Trophoblast cell (in vitro differentiated cells and primary cell): ENCODE measurements at regions not wholly inside any gene's neighbourhood (a gene's known extent, or its start where the extent isn't known, plus 50 kb on each side); places are given as distances from the start of the nearest gene placed in this dataset.

Experiments
- DNase-seq, 2 donors: peaks; one replicate each; pipeline ENCODE4 v3.0.0-alpha.2; 2016
- H2AFZ ChIP-seq: 2 replicates; pipeline ENCODE4 v1.6.1; 2013; ENCODE audit warnings: low read length, moderate library complexity, mild to moderate bottlenecking; ENCODE audit not compliant: insufficient read depth, poor library complexity
- H2AK5ac ChIP-seq: 2 replicates; pipeline ENCODE4 v1.6.1; 2013; ENCODE audit warnings: mild to moderate bottlenecking, low read length
- H2BK120ac ChIP-seq: 2 replicates; pipeline ENCODE4 v1.6.1; 2013; ENCODE audit warnings: low read length, mild to moderate bottlenecking, moderate library complexity; ENCODE audit not compliant: insufficient read depth, poor library complexity
- H2BK12ac ChIP-seq: 2 replicates; pipeline ENCODE4 v1.6.1; 2013; ENCODE audit warnings: mild to moderate bottlenecking, low read length, moderate library complexity
- H2BK5ac ChIP-seq: 2 replicates; pipeline ENCODE4 v1.6.1; 2013; ENCODE audit warnings: low read length, low read depth, moderate library complexity, mild to moderate bottlenecking; ENCODE audit not compliant: poor library complexity
- H3K14ac ChIP-seq: 2 replicates; pipeline ENCODE4 v1.6.1; 2013; ENCODE audit warnings: mild to moderate bottlenecking, low read length
- H3K18ac ChIP-seq: 2 replicates; pipeline ENCODE4 v1.6.1; 2013; ENCODE audit warnings: mild to moderate bottlenecking, low read length
- H3K23ac ChIP-seq: 2 replicates; pipeline ENCODE4 v1.6.1; 2013; ENCODE audit warnings: low read length
- H3K27ac ChIP-seq: 2 replicates; pipeline ENCODE4 v1.5.1; 2013; ENCODE audit warnings: low read depth, mild to moderate bottlenecking, inconsistent platforms, low read length, moderate library complexity
- H3K27me3 ChIP-seq: 2 replicates; pipeline ENCODE4 v1.6.1; 2013; ENCODE audit warnings: inconsistent platforms, mild to moderate bottlenecking, low read length, moderate library complexity; ENCODE audit not compliant: insufficient read depth
- H3K36me3 ChIP-seq, 2 experiments: 1 replicate in 1 of 2; 2 replicates in 1 of 2; pipeline ENCODE4 v1.6.1; 2013; ENCODE audit warnings: low read length in 2 of 2, mild to moderate bottlenecking in 2 of 2, moderate library complexity in 1 of 2; ENCODE audit not compliant: insufficient read depth in 2 of 2, control insufficient read depth in 1 of 2
- H3K4ac ChIP-seq: 2 replicates; pipeline ENCODE4 v1.6.1; 2013; ENCODE audit warnings: low read depth, mild to moderate bottlenecking, low read length, moderate library complexity
- H3K4me1 ChIP-seq, 2 experiments: 1 replicate in 1 of 2; 2 replicates in 1 of 2; pipeline ENCODE4 v1.6.1; 2013; ENCODE audit warnings: low read length in 2 of 2, mild to moderate bottlenecking in 2 of 2, moderate library complexity in 1 of 2; ENCODE audit not compliant: insufficient read depth in 2 of 2, control insufficient read depth in 1 of 2
- H3K4me2 ChIP-seq: 2 replicates; pipeline ENCODE4 v1.6.1; 2013; ENCODE audit warnings: inconsistent platforms, mild to moderate bottlenecking, low read length, moderate library complexity
- H3K4me3 ChIP-seq: 2 replicates; pipeline ENCODE4 v1.5.1; 2013; ENCODE audit warnings: mild to moderate bottlenecking, low read depth, low read length, inconsistent platforms
- H3K79me1 ChIP-seq: one replicate; pipeline ENCODE4 v1.6.1; 2013; ENCODE audit warnings: low read length
- H3K79me2 ChIP-seq: 2 replicates; pipeline ENCODE4 v1.6.1; 2013; ENCODE audit warnings: low read length, mild to moderate bottlenecking; ENCODE audit not compliant: control insufficient read depth, insufficient read depth, poor library complexity
- H3K9ac ChIP-seq: 2 replicates; pipeline ENCODE4 v1.6.1; 2013; ENCODE audit warnings: mild to moderate bottlenecking, low read length
- H3K9me3 ChIP-seq: 2 replicates; pipeline ENCODE4 v1.6.1; 2013; ENCODE audit warnings: low read depth, mild to moderate bottlenecking, control low read depth, inconsistent platforms, low read length; ENCODE audit not compliant: insufficient read depth
- H4K12ac ChIP-seq: 2 replicates; pipeline ENCODE4 v1.6.1; 2013; ENCODE audit warnings: low read depth, mild to moderate bottlenecking, low read length, moderate library complexity
- H4K8ac ChIP-seq: 2 replicates; pipeline ENCODE4 v1.6.1; 2013; ENCODE audit warnings: low read depth, mild to moderate bottlenecking, low read length, moderate library complexity
- H4K91ac ChIP-seq: one replicate; pipeline ENCODE4 v1.6.1; 2013; ENCODE audit warnings: low read depth, mild to moderate bottlenecking, low read length, moderate library complexity
- WGBS: extraction: QIAGEN DNeasy Blood & Tissue Kit; methylation state at CpG from one replicate; pipeline ENCODE4 v1.1.7; 2013; ENCODE audit warnings: missing lambda C conversion rate; ENCODE audit not compliant: insufficient read length, insufficient coverage; ENCODE audit errors: extremely low coverage; 5-methylcytosine and 5-hydroxymethylcytosine counted together

- no peak overlapping the region for H4K12ac ChIP-seq
- peaks cover 3% of the 10 kb centered on the region for H3K9me3 ChIP-seq
- no peak overlapping the region for H3K4me3 ChIP-seq
- H3K4me2 ChIP-seq: no peak overlapping the region
- H2BK5ac ChIP-seq: no peak overlapping the region
- no peaks in the 10 kb centered on the region for H3K79me2 ChIP-seq
- no peak overlapping the region for H3K14ac ChIP-seq
- H3K27me3 ChIP-seq: peaks cover 2% of the 10 kb centered on the region
- H2BK120ac ChIP-seq: no peak overlapping the region
- H3K4me1 ChIP-seq: peaks cover 9% of the 10 kb centered on the region in 2 experiments
- no peak overlapping the region for H2AK5ac ChIP-seq
- H3K27ac ChIP-seq: no peak overlapping the region
- no peak overlapping the region for H3K9ac ChIP-seq
- H3K79me1 ChIP-seq: no peaks in the 10 kb centered on the region
- H3K36me3 ChIP-seq: no peaks in the 10 kb centered on the region
- H2AFZ ChIP-seq: no peak overlapping the region
- H4K91ac ChIP-seq: no peak overlapping the region
- WGBS: no CpG with 5 or more reads among the region's 2 CpGs
- H3K18ac ChIP-seq: no peak overlapping the region
- H2BK12ac ChIP-seq: no peak overlapping the region
- H3K23ac ChIP-seq: no peak overlapping the region
- no peak overlapping the region for H4K8ac ChIP-seq
- H3K4ac ChIP-seq: no peak overlapping the region
- peak in 1 of 2 donors; percentile 47 for DNase-seq
Measured at GRCh38 chr4:184934184-184934583, 84.1 kb upstream of the HELT start.

GRCh38 chr4:184934961-184935360 lies 83.3 kb upstream of the HELT start:
- Histone ChIP-seq H3K9me3 (peaks cover 3% of the 10 kb centered on the region), H4K12ac (no peak overlapping the region), H3K9ac (no peak overlapping the region), H3K79me1 (no peaks in the 10 kb centered on the region), H3K4me3 (no peak overlapping the region), H3K27me3 (peaks cover 2% of the 10 kb centered on the region), H3K36me3 (no peaks in the 10 kb centered on the region), H3K4ac (no peak overlapping the region), H4K91ac (no peak overlapping the region), H2BK5ac (no peak overlapping the region), H2AFZ (no peak overlapping the region), H3K14ac (no peak overlapping the region), H2AK5ac (no peak overlapping the region), H3K79me2 (no peaks in the 10 kb centered on the region), H3K4me2 (peak overlapping the region; percentile 37), H3K23ac (no peak overlapping the region), H4K8ac (no peak overlapping the region), H2BK120ac (no peak overlapping the region), H3K4me1 (peaks cover 9% of the 10 kb centered on the region in 2 experiments), H3K18ac (no peak overlapping the region), H2BK12ac (no peak overlapping the region), H3K27ac (no peak overlapping the region)
- peak; percentile 57 to 71 for DNase-seq
- no CpG with 5 or more reads among the region's 5 CpGs for WGBS

GRCh38 chr4:184936071-184936470 lies 82.2 kb upstream of the HELT start:
- no peak overlapping the region for H3K27ac ChIP-seq
- DNase-seq: no peak

GRCh38 chr4:184937030-184937710 lies 81.1 kb upstream of the HELT start:
- no peak overlapping the region for H4K12ac ChIP-seq
- no peak overlapping the region for H3K27ac ChIP-seq
- H3K4me3 ChIP-seq: no peak overlapping the region
- no peak overlapping the region for H3K4me2 ChIP-seq
- H2BK120ac ChIP-seq: no peak overlapping the region
- no peak overlapping the region for H3K14ac ChIP-seq
- H2BK5ac ChIP-seq: no peak overlapping the region
- peaks cover 3% of the 10 kb centered on the region for H3K9me3 ChIP-seq
- H3K9ac ChIP-seq: no peak overlapping the region
- no peaks in the 10 kb centered on the region for H3K36me3 ChIP-seq
- no peak overlapping the region for H3K23ac ChIP-seq
- no peak overlapping the region for H3K4ac ChIP-seq
- WGBS: no CpG with 5 or more reads among the region's 1 CpG
- H2BK12ac ChIP-seq: no peak overlapping the region
- peak in 1 of 2 donors; percentile 45 for DNase-seq
- H3K79me2 ChIP-seq: no peaks in the 10 kb centered on the region
- H4K91ac ChIP-seq: no peak overlapping the region
- no peak overlapping the region for H2AFZ ChIP-seq
- no peak overlapping the region for H4K8ac ChIP-seq
- H3K18ac ChIP-seq: no peak overlapping the region
- no peaks in the 10 kb centered on the region for H3K27me3 ChIP-seq
- peaks cover 9% of the 10 kb centered on the region in 2 experiments for H3K4me1 ChIP-seq
- H2AK5ac ChIP-seq: no peak overlapping the region
- no peaks in the 10 kb centered on the region for H3K79me1 ChIP-seq

More at GRCh38 chr4:184936071-184936470, 82.2 kb upstream of the HELT start:
- no CpG with 5 or more reads among the region's 6 CpGs for whole genome bisulfite sequencing
- H2BK12ac ChIP-seq: no peak overlapping the region
- H3K79me1 ChIP-seq: no peaks in the 10 kb centered on the region
- H2BK5ac ChIP-seq: no peak overlapping the region
- no peak overlapping the region for H2BK120ac ChIP-seq
- no peak overlapping the region for H4K91ac ChIP-seq
- no peak overlapping the region for H3K18ac ChIP-seq
- H3K27me3 ChIP-seq: no peaks in the 10 kb centered on the region
- no peaks in the 10 kb centered on the region for H3K79me2 ChIP-seq
- H3K9ac ChIP-seq: no peak overlapping the region
- H3K9me3 ChIP-seq: peaks cover 3% of the 10 kb centered on the region
- H3K4me1 ChIP-seq: peaks cover 9 to 11% of the 10 kb centered on the region in 2 experiments
- H3K4me2 ChIP-seq: no peak overlapping the region
- H3K4me3 ChIP-seq: no peak overlapping the region
- no peak overlapping the region for H4K8ac ChIP-seq
- no peak overlapping the region for H2AK5ac ChIP-seq
- H3K36me3 ChIP-seq: no peaks in the 10 kb centered on the region
- no peak overlapping the region for H3K4ac ChIP-seq
- H3K23ac ChIP-seq: no peak overlapping the region
- no peak overlapping the region for H2AFZ ChIP-seq
- H3K14ac ChIP-seq: no peak overlapping the region
- H4K12ac ChIP-seq: no peak overlapping the region
